WERI-Rb-1 (cell line): ENCODE measurements at regions not wholly inside any gene's neighbourhood (a gene's known extent, or its start where the extent isn't known, plus 50 kb on each side); places are given as distances from the start of the nearest gene placed in this dataset.

Source experiments
- DNase-seq: peaks from one replicate; pipeline ENCODE4 v3.0.0-alpha.2; 2020
- H3K27ac ChIP-seq: fragments of 250-450 bp; sonication (Bioruptor Pico); 2 replicates; pipeline ENCODE4 v1.5.1; 2020; ENCODE audit warnings: mild to moderate bottlenecking, moderate library complexity
- H3K27me3 ChIP-seq: fragments of 250-450 bp; sonication (Bioruptor Pico); 2 replicates; pipeline ENCODE4 v1.5.1; 2021; ENCODE audit warnings: mild to moderate bottlenecking, low read depth, moderate library complexity; ENCODE audit not compliant: insufficient read depth, severe bottlenecking
- H3K36me3 ChIP-seq: fragments of 250-450 bp; sonication (Bioruptor Pico); 2 replicates; pipeline ENCODE4 v1.5.1; 2020; ENCODE audit warnings: mild to moderate bottlenecking, moderate library complexity
- H3K4me3 ChIP-seq: 2 replicates; pipeline ENCODE4 v1.5.1; 2011; ENCODE audit warnings: low read depth, mild to moderate bottlenecking, control low read depth, low read length
- H3K9me3 ChIP-seq: fragments of 250-450 bp; sonication (Bioruptor Pico); 2 replicates; pipeline ENCODE4 v1.5.1; 2021; ENCODE audit warnings: mild to moderate bottlenecking, moderate library complexity; ENCODE audit not compliant: severe bottlenecking
- CTCF ChIP-seq: IDR thresholded peaks from 2 replicates; pipeline ENCODE4 v1.5.1; 2011; ENCODE audit warnings: low read depth, mild to moderate bottlenecking, control low read depth, inconsistent platforms, low read length

GRCh38 chr1:98428864-98429263, 232.7 kb upstream of the SNX7 start:
- H3K27ac ChIP-seq = no peak overlapping the region
- H3K4me3 ChIP-seq = no peak overlapping the region
- no peak for TF ChIP-seq CTCF
- no peaks in the 10 kb centered on the region for H3K9me3 ChIP-seq
- no peaks in the 10 kb centered on the region for H3K27me3 ChIP-seq
- no peaks in the 10 kb centered on the region for H3K36me3 ChIP-seq
- DNase-seq = no peak

- no peak for TF ChIP-seq CTCF
- Histone ChIP-seq H3K36me3 (no peaks in the 10 kb centered on the region), H3K27me3 (no peaks in the 10 kb centered on the region), H3K9me3 (no peaks in the 10 kb centered on the region), H3K4me3 (no peak overlapping the region), H3K27ac (no peak overlapping the region)
- no peak for DNase-seq
Observed at GRCh38 chr1:98427664-98428063, 233.9 kb upstream of the SNX7 start.

GRCh38 chr1:98426092-98426491, 235.4 kb upstream of the SNX7 start:
- DNase-seq = no peak
- H3K36me3 ChIP-seq = no peaks in the 10 kb centered on the region
- no peak overlapping the region for H3K4me3 ChIP-seq
- no peak for TF ChIP-seq CTCF
- H3K27me3 ChIP-seq = no peaks in the 10 kb centered on the region
- H3K27ac ChIP-seq = no peak overlapping the region
- H3K9me3 ChIP-seq = no peaks in the 10 kb centered on the region

GRCh38 chr1:98422816-98423215, 238.7 kb upstream of the SNX7 start:
- Histone ChIP-seq H3K27me3 (no peaks in the 10 kb centered on the region), H3K9me3 (no peaks in the 10 kb centered on the region), H3K27ac (no peak overlapping the region), H3K36me3 (no peaks in the 10 kb centered on the region), H3K4me3 (no peak overlapping the region)
- no peak for DNase-seq
- TF ChIP-seq CTCF = no peak

GRCh38 chr1:98421085-98421435, 240.5 kb upstream of the SNX7 start:
- H3K9me3 ChIP-seq = no peaks in the 10 kb centered on the region
- H3K36me3 ChIP-seq = no peaks in the 10 kb centered on the region
- no peaks in the 10 kb centered on the region for H3K27me3 ChIP-seq
- H3K27ac ChIP-seq = no peak overlapping the region
- DNase-seq = no peak
- TF ChIP-seq CTCF = no peak
- H3K4me3 ChIP-seq = no peak overlapping the region

GRCh38 chr1:98420376-98421084, 241.0 kb upstream of the SNX7 start:
- H3K27ac ChIP-seq = no peak overlapping the region
- no peaks in the 10 kb centered on the region for H3K36me3 ChIP-seq
- no peaks in the 10 kb centered on the region for H3K9me3 ChIP-seq
- no peak for DNase-seq
- H3K4me3 ChIP-seq = no peak overlapping the region
- TF ChIP-seq CTCF = no peak
- H3K27me3 ChIP-seq = no peaks in the 10 kb centered on the region
